H1 (cell line): ENCODE measurements at regions not wholly inside any gene's neighbourhood (a gene's known extent, or its start where the extent isn't known, plus 50 kb on each side); places are given as distances from the start of the nearest gene placed in this dataset.

ENCODE experiments used
- CBX8 ChIP-seq: fragments of 300-800, 300-1000 bp; sonication (generic); IDR thresholded peaks from 2 replicates; pipeline ENCODE4 v1.7.1; 2016; ENCODE audit warnings: low read depth, low read length, borderline replicate concordance
- PHF8 ChIP-seq: fragments of 200-600 bp; sonication (generic); conservative IDR thresholded peaks from 2 replicates; pipeline ENCODE4 v1.7.1; 2012; ENCODE audit warnings: low read depth, mild to moderate bottlenecking, inconsistent platforms, low read length, moderate library complexity
- POLR2AphosphoS5 ChIP-seq: IDR thresholded peaks from 2 replicates; pipeline ENCODE4 v1.6.1; 2011; ENCODE audit warnings: low read depth, low read length
- YY1 ChIP-seq: IDR thresholded peaks from 2 replicates; pipeline ENCODE4 v1.6.1; 2011; ENCODE audit warnings: low read depth, mild to moderate bottlenecking, low read length
- TF ChIP-seq, protein P1 (sequence below): IDR thresholded peaks from 2 replicates; pipeline ENCODE4 v1.6.1; 2011; ENCODE audit warnings: low read length, improper control_type of control experiment
- TF ChIP-seq, protein P2 (sequence below), 3 experiments: IDR thresholded peaks; 1 replicate in 2 of 3; 2 replicates in 1 of 3; pipeline versions ENCODE4 v1.5.1 to v1.6.1; 2011; ENCODE audit warnings: low read length in 3 of 3, mild to moderate bottlenecking in 3 of 3, inconsistent platforms in 2 of 3, low read depth in 1 of 3, moderate library complexity in 1 of 3; ENCODE audit not compliant: insufficient read depth in 1 of 3; ENCODE audit errors: control extremely low read depth in 1 of 3

DNA sequence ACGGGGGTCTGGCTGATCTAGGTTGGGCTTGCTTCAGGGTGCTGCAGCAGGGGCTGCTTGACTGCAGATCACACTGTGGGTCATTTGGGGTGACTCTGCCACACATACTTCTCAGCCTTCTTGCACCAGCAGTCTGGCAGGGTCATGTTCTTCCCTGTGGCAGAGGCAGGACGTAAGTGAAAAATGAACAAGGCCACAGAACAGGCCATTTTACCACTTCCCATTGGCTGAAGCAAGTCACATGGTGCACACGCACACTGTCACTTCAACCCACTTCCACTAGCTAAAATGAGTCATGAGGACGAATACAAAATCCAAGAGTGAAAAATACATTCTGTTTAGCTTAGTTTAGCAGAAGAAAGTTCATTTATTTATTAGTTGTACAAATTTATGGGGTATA lies 168.6 kb upstream of the GGTLC1 start:
- TF ChIP-seq, protein P1, sequence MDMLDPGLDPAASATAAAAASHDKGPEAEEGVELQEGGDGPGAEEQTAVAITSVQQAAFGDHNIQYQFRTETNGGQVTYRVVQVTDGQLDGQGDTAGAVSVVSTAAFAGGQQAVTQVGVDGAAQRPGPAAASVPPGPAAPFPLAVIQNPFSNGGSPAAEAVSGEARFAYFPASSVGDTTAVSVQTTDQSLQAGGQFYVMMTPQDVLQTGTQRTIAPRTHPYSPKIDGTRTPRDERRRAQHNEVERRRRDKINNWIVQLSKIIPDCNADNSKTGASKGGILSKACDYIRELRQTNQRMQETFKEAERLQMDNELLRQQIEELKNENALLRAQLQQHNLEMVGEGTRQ: no peak
- TF ChIP-seq YY1 (no peak), PHF8 (no peak), CBX8 (no peak), POLR2AphosphoS5 (no peak)
- TF ChIP-seq, protein P2, sequence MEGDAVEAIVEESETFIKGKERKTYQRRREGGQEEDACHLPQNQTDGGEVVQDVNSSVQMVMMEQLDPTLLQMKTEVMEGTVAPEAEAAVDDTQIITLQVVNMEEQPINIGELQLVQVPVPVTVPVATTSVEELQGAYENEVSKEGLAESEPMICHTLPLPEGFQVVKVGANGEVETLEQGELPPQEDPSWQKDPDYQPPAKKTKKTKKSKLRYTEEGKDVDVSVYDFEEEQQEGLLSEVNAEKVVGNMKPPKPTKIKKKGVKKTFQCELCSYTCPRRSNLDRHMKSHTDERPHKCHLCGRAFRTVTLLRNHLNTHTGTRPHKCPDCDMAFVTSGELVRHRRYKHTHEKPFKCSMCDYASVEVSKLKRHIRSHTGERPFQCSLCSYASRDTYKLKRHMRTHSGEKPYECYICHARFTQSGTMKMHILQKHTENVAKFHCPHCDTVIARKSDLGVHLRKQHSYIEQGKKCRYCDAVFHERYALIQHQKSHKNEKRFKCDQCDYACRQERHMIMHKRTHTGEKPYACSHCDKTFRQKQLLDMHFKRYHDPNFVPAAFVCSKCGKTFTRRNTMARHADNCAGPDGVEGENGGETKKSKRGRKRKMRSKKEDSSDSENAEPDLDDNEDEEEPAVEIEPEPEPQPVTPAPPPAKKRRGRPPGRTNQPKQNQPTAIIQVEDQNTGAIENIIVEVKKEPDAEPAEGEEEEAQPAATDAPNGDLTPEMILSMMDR (IDR thresholded peaks at IDR 0.05; ENCODE audit: control extremely low read depth in 1 of 3, insufficient read depth in 1 of 3, low read depth in 1 of 3, low read length in 3 of 3): no peak
